OCI-M2 (cell line): ENCODE measurements at regions not wholly inside any gene's neighbourhood (a gene's known extent, or its start where the extent isn't known, plus 50 kb on each side); places are given as distances from the start of the nearest gene placed in this dataset.
"Not testable (repeated sequence)": the region's sequence is repeated elsewhere in the genome, so short reads cannot be mapped to it uniquely, and the experiment has no call there.

Source experiments
- DNase-seq: peaks from one replicate; lab custom pipeline; 2025; ENCODE audit not compliant: unreplicated experiment; lab: John Stamatoyannopoulos, UW

DNA sequence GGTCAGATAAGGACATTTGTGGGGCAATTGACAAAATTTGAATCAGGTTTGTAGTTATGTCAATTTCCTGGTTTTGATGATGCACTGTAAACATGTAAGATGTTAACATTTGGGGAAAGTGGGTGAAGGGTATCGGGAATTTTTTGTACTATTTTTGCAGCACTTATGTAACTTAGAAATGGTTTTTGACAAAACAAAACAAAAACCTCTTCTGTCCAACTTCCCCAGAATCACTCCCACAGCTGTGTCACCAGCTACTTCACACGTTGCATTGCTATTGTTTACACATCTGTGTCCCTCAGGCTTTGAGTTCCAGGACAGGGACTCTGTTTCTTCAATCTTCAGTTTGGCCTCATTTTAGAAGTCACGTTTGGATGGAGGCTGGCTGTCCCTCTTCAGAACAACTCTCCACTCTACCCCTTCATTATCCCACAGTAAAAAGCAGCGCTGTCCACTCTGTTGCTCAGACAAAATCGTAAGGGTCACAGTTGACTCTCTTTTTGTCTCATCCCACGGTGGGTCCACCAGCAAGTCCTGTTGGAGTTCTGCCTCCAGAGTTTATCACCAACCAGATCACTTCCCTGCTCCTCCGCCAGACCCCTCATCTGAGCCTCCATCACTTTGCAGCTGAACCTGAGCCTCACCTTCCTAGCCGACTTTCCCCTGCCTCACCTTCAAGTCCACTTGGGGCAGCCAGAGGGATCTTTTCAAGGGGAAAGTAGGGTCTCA lies 63.2 kb downstream of the NENF start:
- no peak for DNase-seq

DNA sequence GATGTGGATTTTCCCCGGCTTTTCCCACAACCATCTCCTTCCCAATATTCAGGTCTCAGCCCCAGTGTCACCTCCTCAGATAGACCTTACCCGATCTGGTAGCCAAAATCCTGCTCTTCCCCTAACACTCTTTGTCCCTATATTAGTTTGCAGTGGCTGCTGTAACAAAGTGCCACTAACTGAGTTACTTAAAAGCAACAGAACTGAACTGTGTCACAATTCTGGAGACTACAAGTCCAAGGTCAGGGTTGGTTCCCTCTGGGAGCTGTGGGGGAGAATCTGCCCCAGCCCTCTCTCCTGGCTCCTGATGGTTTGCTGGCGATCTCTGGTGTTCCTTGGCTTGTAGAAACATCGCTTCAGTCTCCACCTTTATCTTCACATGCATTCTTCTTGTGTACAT lies 64.0 kb downstream of the NENF start:
- no peak for DNase-seq

DNA sequence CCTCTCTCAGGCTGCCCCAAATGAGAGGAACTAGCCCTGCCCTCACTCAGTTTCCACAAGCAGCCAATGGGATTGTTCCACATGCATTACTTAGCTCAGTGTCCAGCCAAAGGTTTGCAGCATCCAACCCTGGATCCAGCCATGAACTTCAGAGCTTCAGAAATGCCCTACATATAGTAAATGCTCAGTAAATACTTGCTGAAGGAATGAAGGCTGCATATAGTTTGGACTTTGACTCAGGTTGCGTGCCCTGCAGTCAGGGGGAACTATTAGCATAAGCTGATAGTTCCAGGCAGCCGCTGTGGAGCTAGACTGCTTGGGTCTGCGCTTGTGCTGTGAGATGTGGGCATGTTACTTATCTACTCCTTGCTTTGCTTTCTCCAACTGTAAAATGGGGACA lies 64.8 kb downstream of the NENF start:
- no peak for DNase-seq

DNA sequence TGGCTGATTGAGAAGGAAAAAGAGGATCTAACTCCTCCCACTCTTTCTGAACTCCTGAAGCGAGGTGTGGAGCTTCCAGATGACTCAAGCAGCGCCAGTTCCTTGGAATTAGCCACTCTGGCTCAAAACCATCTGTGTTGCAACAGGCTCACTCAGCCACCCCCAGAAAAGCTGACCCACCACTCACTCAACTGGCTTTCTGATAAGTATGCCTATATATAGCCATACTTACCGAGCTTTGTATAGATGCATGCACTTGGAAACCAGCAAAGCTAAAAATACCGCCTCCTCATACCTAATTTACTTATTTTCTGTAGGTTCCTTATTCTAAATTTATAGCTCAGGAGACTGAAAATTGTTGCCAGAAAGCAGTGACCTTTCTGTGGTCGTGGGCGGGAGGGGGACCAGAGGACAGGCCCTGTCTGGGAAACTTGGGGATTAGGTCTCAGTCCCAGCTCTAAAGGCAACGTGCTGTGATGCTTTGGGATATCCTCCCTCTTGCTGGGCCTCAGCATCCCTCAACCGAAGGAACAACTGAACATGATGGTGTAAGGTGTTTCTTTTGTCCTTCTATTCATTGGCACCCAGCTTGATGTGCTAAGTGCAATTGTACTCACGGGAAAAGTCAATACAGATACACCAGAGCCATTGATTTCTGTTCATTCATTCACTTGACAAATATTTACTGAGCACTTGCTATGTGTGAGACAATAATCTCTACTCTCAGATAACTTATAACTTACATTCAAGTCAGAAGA lies 65.7 kb downstream of the NENF start:
- DNase-seq: no peak

DNA sequence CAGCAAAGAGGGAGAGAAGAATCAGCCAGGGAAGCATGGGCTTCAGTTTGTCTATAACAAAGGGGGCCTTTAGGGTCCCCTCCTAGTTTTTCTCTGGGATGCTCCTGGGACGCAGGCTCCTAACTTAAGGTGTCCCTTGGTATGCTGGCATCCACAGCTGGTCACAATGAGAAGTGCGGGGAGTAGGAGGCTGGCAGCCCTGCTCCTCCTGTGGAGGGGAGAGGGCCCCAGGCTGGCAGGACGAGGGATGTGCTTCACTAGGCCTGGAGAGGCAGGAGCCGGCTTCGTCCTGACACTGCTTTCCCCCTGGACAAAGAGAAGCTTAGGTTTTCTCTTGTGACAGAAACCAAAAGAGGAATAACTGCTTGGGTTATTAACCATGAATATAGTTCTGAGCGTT lies 67.6 kb downstream of the NENF start:
- DNase-seq: no peak

DNA sequence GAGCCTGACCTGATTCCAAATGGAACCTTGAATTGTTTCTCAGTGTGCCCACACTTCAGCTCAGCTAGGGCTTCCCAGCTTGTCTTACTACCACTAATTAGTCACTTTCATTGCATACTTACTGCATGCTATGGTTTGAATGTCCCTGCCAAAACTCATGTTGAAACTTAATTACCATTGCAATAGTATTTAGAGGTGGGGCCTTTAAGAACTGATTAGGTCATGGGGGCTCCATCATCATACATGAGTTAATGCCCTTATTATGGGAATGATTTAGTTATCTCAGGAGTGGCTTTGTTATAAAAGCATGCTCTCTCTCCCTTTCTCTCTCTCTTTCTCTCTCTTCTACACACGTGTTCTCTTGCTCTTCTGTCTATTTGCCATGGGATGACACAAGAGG lies 68.3 kb downstream of the NENF start:
- no peak for DNase-seq

DNA sequence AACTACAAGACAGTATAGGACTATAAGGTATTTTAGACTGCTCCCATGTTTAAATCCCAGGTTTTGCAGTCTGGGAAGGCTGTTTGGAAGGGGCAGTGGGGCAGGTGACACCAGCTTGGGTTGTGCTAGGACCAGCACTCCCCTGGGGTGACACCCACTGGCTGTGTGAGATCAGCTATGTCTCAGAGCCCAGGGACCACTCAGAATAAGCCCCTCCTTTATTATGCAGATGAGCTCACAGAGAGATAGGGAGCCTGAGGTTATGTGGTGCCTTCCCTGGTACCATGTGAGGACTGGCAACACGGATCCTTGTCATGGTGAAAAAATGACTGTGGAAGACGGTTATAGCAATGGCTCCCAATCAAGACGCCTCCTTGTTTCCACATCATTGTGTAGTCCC lies 71.0 kb downstream of the NENF start:
- DNase-seq: no peak

DNA sequence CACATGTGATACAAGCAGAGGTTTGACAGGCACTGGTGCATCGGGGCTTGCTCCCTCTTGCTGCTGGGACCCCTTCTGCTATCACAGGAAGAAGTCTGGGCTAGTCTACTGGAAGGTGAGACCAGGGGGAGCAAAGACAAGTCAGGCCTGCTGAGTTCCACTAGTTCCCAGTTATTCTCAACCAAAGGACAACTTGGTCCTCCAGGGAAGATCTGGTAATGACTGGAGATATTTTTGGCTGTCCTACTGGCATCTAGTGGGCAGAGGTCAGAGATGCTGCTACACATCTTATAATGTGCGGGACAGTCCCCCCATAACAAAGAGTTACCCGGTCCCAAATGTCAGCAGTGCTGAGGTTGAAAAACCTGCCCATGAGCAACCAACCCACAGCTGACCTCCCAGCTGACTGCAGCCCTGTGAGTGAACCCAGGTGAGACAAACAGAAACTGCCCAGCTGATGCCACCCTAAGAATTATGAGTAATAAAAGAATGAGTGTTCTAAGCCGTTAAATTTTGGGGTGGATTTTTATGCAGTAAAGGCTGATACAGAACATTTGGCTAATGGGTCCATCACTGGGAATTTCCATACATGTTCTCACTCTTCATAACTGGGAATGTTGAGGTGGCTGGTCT lies 71.6 kb downstream of the NENF start:
- DNase-seq: no peak

DNA sequence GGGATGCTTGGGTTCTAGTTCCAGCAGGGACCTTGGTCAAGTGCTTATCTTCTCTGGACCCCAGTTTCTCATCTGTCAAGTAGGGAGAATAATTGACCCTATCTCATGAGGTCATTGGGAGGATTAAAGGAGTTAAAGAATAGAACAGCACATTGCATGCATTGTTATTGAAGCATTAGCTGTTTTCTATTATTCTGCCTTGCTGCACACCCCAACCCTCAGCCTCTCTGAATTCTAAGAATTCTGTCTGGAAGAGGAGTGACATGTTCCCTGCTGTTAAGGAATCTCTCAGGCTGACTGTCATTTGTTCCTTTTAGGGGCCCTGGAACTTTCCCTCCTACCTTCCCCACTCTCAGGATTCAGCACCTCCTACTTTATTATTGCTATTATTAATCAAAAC lies 73.9 kb downstream of the NENF start:
- DNase-seq: no peak

DNA sequence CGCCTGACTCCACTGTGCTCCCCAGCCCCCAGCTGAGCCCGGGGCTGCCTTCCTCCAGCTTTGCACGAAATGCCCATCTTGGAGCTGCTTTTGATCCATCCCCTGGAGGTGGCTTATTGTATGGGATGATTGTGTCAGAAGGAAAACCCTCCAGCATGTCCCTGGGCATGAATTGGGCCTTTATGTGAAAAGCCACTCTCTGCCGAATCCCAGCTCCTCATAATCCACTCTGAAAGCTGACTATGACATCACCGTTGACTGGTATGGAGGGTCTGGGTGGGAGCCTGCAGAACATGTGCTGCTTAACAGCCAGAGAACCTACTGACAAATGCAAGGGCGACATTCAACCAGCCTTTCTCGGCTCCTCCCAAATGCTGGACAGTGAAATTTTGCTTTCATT lies 74.6 kb downstream of the NENF start:
- DNase-seq: no peak

DNA sequence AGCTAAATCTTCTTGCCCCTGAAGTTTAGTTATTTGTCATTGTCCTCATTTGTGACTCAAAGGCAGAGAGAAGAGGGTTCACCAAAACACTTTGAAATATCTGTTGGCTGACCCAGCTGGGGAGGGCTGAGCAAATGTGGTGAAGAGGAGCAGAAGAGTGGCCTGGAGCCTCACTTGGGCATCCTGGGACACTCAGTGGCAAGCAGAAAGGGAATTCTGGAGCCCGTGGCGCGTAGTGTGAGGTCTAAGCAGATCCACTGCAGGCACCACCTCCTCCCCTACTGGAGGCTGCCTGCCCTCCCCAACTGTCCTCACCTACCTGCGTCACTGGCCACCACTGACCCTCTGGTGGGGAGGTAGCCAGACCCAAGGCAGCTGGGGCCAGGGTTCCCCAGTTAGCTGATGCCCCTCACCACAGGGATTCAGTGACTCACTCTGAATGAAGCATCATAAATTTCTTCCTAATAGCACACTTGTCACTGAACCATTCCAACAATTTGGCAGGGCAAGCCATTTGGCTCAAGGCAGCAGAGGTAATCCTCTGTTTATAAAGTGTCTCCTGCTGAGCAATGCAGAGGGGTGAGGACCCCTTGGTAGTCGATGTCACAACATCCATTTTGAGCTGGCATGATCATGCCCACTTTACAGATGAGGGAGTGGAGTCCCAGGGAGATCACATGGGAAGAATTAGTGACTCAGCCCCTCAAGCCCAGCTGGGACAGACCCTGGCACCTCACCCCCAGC lies 80.3 kb downstream of the NENF start:
- no peak for DNase-seq

DNA sequence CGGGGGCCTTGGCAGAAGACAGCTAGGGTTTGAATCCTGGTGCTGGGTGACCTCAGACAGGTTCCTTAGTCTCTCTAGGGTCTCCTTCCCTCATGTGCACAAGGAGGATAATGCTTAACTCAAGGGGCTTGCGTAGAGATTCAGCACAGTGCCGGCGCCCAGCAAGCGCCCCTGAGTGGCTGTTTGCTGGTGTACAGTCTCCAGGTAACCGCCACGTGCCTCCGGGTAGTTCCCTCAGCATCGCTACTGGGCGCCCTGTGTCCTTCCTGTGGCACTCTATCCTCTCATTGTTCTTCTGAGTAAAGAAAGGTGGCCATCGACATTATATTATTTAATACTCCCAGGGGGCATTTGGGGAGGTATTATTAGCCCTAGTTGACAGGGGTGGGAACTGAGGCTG lies 80.9 kb downstream of the NENF start:
- DNase-seq: no peak

DNA sequence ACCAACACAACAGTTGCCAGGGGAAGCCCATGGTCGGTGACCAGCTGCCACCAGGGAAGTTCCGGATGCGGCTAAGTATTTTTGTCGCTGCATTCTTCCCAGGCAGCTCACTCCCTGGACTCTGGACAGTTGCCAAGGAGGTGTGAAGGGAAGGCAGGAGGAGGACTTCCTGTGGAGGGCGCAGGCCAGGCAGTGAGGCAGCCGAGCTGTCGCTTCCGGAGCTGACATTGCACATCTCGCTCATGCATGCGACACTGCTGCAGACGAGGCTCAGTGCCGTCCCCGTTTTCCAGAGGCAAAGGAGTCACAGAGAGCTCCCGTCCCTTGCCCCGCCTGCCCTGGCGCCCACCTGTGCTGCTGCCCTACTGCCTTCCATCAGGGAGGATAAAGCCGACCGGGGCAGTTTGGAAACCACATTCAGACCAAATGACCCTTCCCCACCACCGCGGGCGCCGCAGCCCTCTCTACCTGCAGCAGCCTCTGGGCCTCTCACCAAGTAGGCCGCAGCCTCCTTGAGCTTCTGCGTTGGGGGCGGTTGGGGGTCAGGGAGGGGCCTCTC lies 81.4 kb downstream of the NENF start:
- DNase-seq: no peak

DNA sequence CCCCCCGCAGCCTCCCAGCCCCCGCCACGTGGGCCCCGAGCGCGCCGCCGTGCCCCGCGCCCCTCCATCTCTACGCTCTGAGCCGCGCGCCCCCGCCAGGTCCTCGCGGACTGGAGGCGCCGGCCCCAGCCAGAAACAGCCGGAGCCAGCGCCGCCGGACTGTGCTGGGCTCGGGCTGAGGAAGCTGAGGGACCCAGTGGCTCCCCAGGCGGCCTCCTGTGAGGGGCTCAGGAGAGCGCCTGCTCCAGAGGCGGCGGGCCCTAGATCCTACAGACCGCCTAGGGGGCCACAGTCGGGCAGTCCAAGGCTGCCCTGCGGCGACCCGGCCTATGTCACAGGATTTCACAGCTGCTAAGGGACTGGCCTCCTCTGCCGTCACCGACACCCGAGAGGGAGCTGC lies 82.1 kb downstream of the NENF start:
- no peak for DNase-seq

DNA sequence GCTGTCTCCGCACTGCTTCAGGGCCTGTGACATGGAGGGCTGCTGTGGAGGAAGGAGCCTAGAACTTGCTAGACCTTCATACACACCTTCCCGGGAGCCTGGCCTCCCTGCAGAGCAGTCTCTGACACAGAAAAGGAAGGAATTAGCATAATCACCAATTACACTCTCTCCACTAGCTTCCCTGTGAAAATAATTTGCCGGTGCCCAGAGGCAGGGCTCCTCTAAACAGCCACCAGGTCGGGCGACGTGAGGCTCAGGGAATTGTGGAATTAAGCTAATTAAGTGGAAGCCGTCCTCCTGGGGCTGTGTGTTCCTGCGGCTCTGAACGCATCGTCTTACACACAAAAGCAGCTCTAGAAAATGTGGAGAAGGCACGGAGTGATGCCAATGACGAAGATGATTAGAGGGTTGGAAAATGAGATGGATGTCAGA lies 82.6 kb downstream of the NENF start:
- no peak for DNase-seq

DNA sequence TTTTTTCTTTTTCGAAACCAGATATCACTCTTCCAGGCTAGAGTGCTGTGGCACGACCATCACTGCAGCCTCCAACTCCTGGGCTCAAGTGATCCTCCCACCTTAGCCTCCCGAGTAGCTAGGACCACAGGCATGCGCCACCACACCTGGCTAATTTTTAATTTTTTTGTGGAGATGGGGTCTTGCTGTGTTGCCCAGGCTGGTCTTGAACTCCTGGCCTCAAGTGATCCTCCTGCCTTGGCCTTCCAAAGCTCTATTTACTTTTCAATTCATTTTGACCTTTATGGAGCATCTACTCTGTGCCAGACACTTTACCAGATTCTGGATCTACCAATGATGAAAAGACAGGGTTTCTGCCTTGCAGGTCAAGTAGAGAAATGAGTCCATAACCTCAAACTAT lies 83.3 kb downstream of the NENF start:
- DNase-seq: not testable (repeated sequence)

DNA sequence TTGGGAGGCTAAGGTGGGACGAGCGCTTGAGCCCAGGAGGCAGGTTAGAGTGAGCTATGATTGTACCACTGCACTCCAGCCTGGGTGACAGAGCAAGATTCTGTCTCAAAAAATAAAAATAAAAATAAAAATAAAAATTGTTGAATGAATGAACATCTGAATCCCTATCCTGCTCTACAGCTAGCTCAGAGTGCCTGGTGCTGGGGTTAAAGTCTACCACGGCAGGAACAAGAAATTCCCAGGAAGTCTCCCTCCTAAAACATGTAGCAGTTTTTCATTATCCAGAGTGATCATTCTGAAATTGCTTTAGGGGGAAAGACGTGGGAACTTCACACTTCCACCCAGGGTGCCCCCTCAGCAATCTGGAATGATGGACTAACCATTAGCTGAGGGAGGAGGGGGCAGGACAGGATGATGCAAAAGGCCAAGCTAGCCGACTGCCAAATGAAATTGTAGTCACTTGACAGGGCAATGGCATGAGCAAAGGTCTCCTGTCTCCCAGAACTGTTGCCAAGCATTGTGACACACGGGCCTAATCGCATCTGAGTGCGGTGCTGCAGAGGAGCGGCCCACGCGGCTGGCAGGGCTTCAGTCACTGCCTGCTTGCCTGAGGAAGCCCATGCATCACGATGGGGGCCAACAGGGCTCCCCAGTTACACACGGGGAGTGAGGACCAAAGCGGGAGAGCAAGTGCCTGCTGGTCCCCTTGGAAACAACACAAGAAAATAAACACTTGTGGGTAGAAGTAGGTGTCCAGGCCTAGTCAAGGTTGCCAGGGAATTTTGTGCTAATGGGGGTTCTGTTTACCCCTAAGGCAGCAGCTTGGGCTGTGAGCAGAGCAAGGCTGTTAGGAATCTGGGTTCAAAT lies 85.7 kb downstream of the NENF start:
- no peak for DNase-seq

DNA sequence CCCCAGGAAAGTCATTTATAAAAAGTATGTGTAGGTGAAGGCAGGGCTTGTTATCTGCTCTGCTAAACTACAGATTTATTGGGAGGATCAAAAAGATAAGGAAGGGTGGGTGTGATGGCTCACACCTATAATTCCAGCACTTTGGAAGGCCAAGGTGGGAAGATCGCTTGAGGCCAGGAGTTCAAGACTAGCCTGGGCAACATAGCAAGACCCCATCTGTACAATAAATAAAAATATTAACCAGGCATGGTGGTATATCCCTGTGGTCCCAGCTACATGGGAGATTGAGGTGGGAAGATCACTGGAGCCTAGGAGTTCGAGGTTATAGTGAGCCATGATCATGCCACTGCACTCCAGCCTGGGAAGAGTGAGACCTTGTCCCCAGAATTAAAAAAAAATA lies 86.4 kb downstream of the NENF start:
- DNase-seq: no peak

DNA sequence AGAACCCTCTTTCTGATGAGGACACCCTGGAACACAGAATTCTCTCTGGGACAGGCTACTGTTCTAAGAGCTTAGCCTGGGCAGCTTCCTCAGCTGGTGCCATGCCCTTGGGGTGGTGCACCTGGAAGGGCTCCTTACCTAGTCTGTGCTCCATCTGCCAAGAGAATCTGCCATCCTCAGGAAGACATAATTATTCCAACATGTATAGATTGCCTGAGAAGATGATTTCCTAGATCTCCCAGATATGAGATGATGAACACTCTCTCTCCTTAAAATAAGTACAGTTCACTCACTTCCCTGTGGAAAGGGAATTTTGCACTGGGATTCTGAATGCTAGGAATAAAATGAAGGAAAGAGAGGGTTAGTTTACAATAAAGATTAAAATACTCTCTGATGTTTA lies 87.6 kb downstream of the NENF start:
- DNase-seq: no peak

DNA sequence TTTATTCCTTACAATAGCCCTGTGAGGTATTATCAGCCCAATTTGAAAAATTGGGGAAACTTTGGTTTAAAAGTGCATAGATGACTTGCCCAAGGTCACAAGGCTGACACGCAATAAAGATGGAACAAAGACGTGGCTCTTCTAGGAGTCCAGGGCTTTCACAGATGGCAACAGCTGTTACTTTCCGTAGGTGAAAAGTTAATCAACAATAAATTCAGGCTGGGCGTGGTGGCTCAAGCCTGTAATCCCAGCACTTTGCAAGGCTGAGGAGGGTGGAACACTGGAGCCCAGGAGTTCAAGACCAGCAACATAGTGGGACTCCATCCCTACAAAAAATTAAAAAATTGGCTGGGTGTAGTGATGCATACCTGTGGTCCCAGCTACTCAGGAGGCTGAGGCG lies 87.8 kb upstream of the ATF3 start:
- DNase-seq: no peak
